ENCODE measurements at regions not wholly inside any gene's neighbourhood (a gene's known extent, or its start where the extent isn't known, plus 50 kb on each side); places are given as distances from the start of the nearest gene placed in this dataset.

- Mint-ChIP-seq H3K36me3 (ENCODE audit: low read depth) (no peaks in the 10 kb centered on the region), H3K4me3 (no peak overlapping the region), H3K4me1 (no peaks in the 10 kb centered on the region), H3K9me3 (no peaks in the 10 kb centered on the region), H3K27ac (no peak overlapping the region), H3K27me3 (peaks cover 3% of the 10 kb centered on the region)
- TF ChIP-seq, protein P1, sequence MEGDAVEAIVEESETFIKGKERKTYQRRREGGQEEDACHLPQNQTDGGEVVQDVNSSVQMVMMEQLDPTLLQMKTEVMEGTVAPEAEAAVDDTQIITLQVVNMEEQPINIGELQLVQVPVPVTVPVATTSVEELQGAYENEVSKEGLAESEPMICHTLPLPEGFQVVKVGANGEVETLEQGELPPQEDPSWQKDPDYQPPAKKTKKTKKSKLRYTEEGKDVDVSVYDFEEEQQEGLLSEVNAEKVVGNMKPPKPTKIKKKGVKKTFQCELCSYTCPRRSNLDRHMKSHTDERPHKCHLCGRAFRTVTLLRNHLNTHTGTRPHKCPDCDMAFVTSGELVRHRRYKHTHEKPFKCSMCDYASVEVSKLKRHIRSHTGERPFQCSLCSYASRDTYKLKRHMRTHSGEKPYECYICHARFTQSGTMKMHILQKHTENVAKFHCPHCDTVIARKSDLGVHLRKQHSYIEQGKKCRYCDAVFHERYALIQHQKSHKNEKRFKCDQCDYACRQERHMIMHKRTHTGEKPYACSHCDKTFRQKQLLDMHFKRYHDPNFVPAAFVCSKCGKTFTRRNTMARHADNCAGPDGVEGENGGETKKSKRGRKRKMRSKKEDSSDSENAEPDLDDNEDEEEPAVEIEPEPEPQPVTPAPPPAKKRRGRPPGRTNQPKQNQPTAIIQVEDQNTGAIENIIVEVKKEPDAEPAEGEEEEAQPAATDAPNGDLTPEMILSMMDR (IDR thresholded peaks at IDR 0.05) = no peak
- intact Hi-C loops (cut with micrococcal nuclease) = no loop called here
- POLR2A ChIA-PET = no interaction called here
- CTCF ChIA-PET = no interaction called here
- DNase-seq (no peak), ATAC-seq (ENCODE audit: low read depth) (no peak)
Measured at GRCh38 chr5:96149546-96149945, 187.9 kb upstream of the ELL2 start.

GRCh38 chr5:96149021-96149420, 187.4 kb upstream of the ELL2 start:
- intact Hi-C loops (cut with micrococcal nuclease) = no loop called here
- no peaks in the 10 kb centered on the region for H3K36me3 Mint-ChIP-seq (ENCODE audit: low read depth)
- POLR2A ChIA-PET = no interaction called here
- H3K4me1 Mint-ChIP-seq = no peaks in the 10 kb centered on the region
- ATAC-seq (ENCODE audit: low read depth) = no peak
- no peaks in the 10 kb centered on the region for H3K9me3 Mint-ChIP-seq
- no peak for DNase-seq
- no peak overlapping the region for H3K27ac Mint-ChIP-seq
- peaks cover 5% of the 10 kb centered on the region for H3K27me3 Mint-ChIP-seq
- TF ChIP-seq, protein P1 (IDR thresholded peaks at IDR 0.05) = no peak
- CTCF ChIA-PET = no interaction called here
- no peak overlapping the region for H3K4me3 Mint-ChIP-seq

GRCh38 chr5:96148376-96148775, 186.7 kb upstream of the ELL2 start:
- H3K27me3 Mint-ChIP-seq = peaks cover 5% of the 10 kb centered on the region
- ATAC-seq (ENCODE audit: low read depth) (no peak), DNase-seq (no peak)
- H3K4me3 Mint-ChIP-seq = no peak overlapping the region
- H3K9me3 Mint-ChIP-seq = no peaks in the 10 kb centered on the region
- no peaks in the 10 kb centered on the region for H3K36me3 Mint-ChIP-seq (ENCODE audit: low read depth)
- ChIA-PET POLR2A (no interaction called here), CTCF (no interaction called here)
- no peaks in the 10 kb centered on the region for H3K4me1 Mint-ChIP-seq
- intact Hi-C loops (cut with micrococcal nuclease) = no loop called here
- TF ChIP-seq, protein P1 (IDR thresholded peaks at IDR 0.05) = no peak
- H3K27ac Mint-ChIP-seq = no peak overlapping the region

DNA sequence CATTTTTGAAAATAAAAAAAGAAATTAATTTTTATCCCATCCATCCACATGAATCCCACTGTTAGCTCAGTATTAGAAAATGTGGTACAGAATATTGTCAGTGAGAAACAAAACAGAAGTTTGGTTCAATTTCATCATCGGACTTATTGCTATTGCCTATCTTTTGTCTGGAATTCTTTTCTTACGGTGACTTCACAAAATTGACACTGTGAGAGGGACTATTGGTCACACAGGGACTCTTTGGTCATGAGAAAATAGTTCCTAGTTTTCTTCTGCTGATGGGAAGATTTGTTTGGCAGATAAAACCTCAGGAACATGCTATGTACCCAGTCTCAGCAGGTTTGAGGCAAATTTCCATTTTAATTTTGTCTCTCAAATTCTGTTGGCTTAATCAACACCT, 186.2 kb upstream of the ELL2 start:
- Mint-ChIP-seq H3K4me3 (no peak overlapping the region), H3K36me3 (ENCODE audit: low read depth) (no peaks in the 10 kb centered on the region), H3K27me3 (peaks cover 5% of the 10 kb centered on the region), H3K4me1 (no peaks in the 10 kb centered on the region), H3K27ac (no peak overlapping the region), H3K9me3 (no peaks in the 10 kb centered on the region)
- CTCF ChIA-PET = no interaction called here
- DNase-seq = no peak
- POLR2A ChIA-PET = no interaction called here
- TF ChIP-seq, protein P1 (IDR thresholded peaks at IDR 0.05) = no peak
- intact Hi-C loops (cut with micrococcal nuclease) = no loop called here
- ATAC-seq (ENCODE audit: low read depth) = no peak

- Mint-ChIP-seq H3K36me3 (ENCODE audit: low read depth) (no peaks in the 10 kb centered on the region), H3K27me3 (peaks cover 9% of the 10 kb centered on the region), H3K4me1 (no peaks in the 10 kb centered on the region), H3K27ac (no peak overlapping the region), H3K4me3 (no peak overlapping the region), H3K9me3 (no peaks in the 10 kb centered on the region)
- DNase-seq (no peak), ATAC-seq (ENCODE audit: low read depth) (no peak)
- intact Hi-C loops (cut with micrococcal nuclease) = no loop called here
- POLR2A ChIA-PET = no interaction called here
- CTCF ChIA-PET = no interaction called here
- TF ChIP-seq, protein P1 (IDR thresholded peaks at IDR 0.05) = no peak
Measured at GRCh38 chr5:96146675-96147074, 185.0 kb upstream of the ELL2 start.
